Mesenchymal stem cell (in vitro differentiated cells and primary cell): ENCODE measurements at regions not wholly inside any gene's neighbourhood (a gene's known extent, or its start where the extent isn't known, plus 50 kb on each side); places are given as distances from the start of the nearest gene placed in this dataset.
A peak's percentile ranks its signal among the peaks of the same experiment; 100 is the strongest.

Experiments used
- DNase-seq: peaks from one replicate; pipeline ENCODE4 v3.0.0-alpha.2; 2013
- H2AFZ ChIP-seq: one replicate; pipeline ENCODE4 v1.6.1; 2013; ENCODE audit warnings: low read depth, mild to moderate bottlenecking, control low read depth, inconsistent platforms, low read length, moderate library complexity
- H2AK5ac ChIP-seq: 2 replicates; pipeline ENCODE4 v1.6.1; 2013; ENCODE audit warnings: low read length, moderate library complexity, mild to moderate bottlenecking, inconsistent platforms; ENCODE audit not compliant: severe bottlenecking
- H2BK120ac ChIP-seq: one replicate; pipeline ENCODE4 v1.6.1; 2013; ENCODE audit warnings: low read depth, mild to moderate bottlenecking, inconsistent platforms, low read length, moderate library complexity
- H2BK12ac ChIP-seq, 2 experiments: one replicate each; pipeline ENCODE4 v1.6.1; 2013; ENCODE audit warnings: inconsistent platforms in 2 of 2, low read length in 2 of 2, mild to moderate bottlenecking in 2 of 2, moderate library complexity in 2 of 2, control low read depth in 1 of 2
- H2BK15ac ChIP-seq: one replicate; pipeline ENCODE4 v1.6.1; 2013; ENCODE audit warnings: mild to moderate bottlenecking, low read depth, inconsistent platforms; ENCODE audit not compliant: poor library complexity, severe bottlenecking
- H2BK5ac ChIP-seq: 2 replicates; pipeline ENCODE4 v1.6.1; 2013; ENCODE audit warnings: low read depth, mild to moderate bottlenecking, low read length, control low read depth, inconsistent platforms; ENCODE audit not compliant: poor library complexity, severe bottlenecking
- H3K14ac ChIP-seq, 2 experiments: one replicate each; pipeline ENCODE4 v1.6.1; 2013; ENCODE audit warnings: inconsistent platforms in 2 of 2, low read length in 2 of 2, control low read depth in 1 of 2, mild to moderate bottlenecking in 1 of 2, moderate library complexity in 1 of 2
- H3K18ac ChIP-seq, 2 experiments: one replicate each; pipeline ENCODE4 v1.6.1; 2013; ENCODE audit warnings: inconsistent platforms in 2 of 2, low read length in 2 of 2, control low read depth in 1 of 2, low read depth in 1 of 2, mild to moderate bottlenecking in 1 of 2
- H3K23ac ChIP-seq, 2 experiments: one replicate each; pipeline ENCODE4 v1.6.1; 2013; ENCODE audit warnings: inconsistent platforms in 2 of 2, low read length in 2 of 2, mild to moderate bottlenecking in 2 of 2, moderate library complexity in 2 of 2, control low read depth in 1 of 2
- H3K27ac ChIP-seq: 2 replicates; pipeline ENCODE4 v1.5.1; 2013; ENCODE audit warnings: mild to moderate bottlenecking, moderate library complexity, low read length, control low read depth, inconsistent platforms; ENCODE audit not compliant: poor library complexity, severe bottlenecking
- H3K27me3 ChIP-seq, 2 experiments: 2 replicates each; pipeline versions ENCODE4 v1.6.1 to v1.7.0; 2013; ENCODE audit warnings: low read length in 2 of 2, mild to moderate bottlenecking in 2 of 2, moderate library complexity in 2 of 2, control low read depth in 1 of 2, inconsistent platforms in 1 of 2; ENCODE audit not compliant: control insufficient read depth in 1 of 2, insufficient read depth in 1 of 2
- H3K36me3 ChIP-seq, 2 experiments: 2 replicates each; pipeline versions ENCODE4 v1.6.1 to v1.7.0; 2013; ENCODE audit warnings: low read length in 2 of 2, control low read depth in 1 of 2, inconsistent platforms in 1 of 2, low read depth in 1 of 2, mild to moderate bottlenecking in 1 of 2; ENCODE audit not compliant: insufficient read depth in 2 of 2, control insufficient read depth in 1 of 2
- H3K4ac ChIP-seq, 2 experiments: one replicate each; pipeline ENCODE4 v1.6.1; 2013; ENCODE audit warnings: inconsistent platforms in 2 of 2, low read length in 2 of 2, mild to moderate bottlenecking in 2 of 2, moderate library complexity in 2 of 2, control low read depth in 1 of 2, low read depth in 1 of 2
- H3K4me1 ChIP-seq: 2 replicates; pipeline ENCODE4 v1.6.1; 2013; ENCODE audit warnings: low read depth, low read length, control low read depth; ENCODE audit not compliant: control insufficient read depth, insufficient read depth
- H3K4me2 ChIP-seq: 2 replicates; pipeline ENCODE4 v1.6.1; 2013; ENCODE audit warnings: low read length, mild to moderate bottlenecking, inconsistent platforms; ENCODE audit not compliant: poor library complexity, severe bottlenecking
- H3K4me3 ChIP-seq, 2 experiments: 2 replicates each; pipeline versions ENCODE4 v1.5.1 to v1.7.0; 2013; ENCODE audit warnings: low read length in 2 of 2, mild to moderate bottlenecking in 2 of 2, control low read depth in 1 of 2, low read depth in 1 of 2; ENCODE audit not compliant: insufficient read depth in 1 of 2
- H3K79me1 ChIP-seq: replicated peaks from 2 replicates; pipeline ENCODE4 v1.6.1; 2013; ENCODE audit warnings: mild to moderate bottlenecking, control low read depth, low read length, inconsistent platforms; ENCODE audit not compliant: poor library complexity, severe bottlenecking
- H3K9ac ChIP-seq: 2 replicates; pipeline ENCODE4 v1.7.0; 2013; ENCODE audit warnings: mild to moderate bottlenecking, low read length, moderate library complexity
- H3K9me3 ChIP-seq: 2 replicates; pipeline ENCODE4 v1.7.0; 2013; ENCODE audit warnings: mild to moderate bottlenecking, low read length; ENCODE audit not compliant: control insufficient read depth
- H4K8ac ChIP-seq: one replicate; pipeline ENCODE4 v1.6.1; 2013; ENCODE audit warnings: inconsistent platforms, mild to moderate bottlenecking, low read length, moderate library complexity
- H4K91ac ChIP-seq: one replicate; pipeline ENCODE4 v1.6.1; 2013; ENCODE audit warnings: mild to moderate bottlenecking, low read length, inconsistent platforms
- WGBS: methylation state at CpG from one replicate; pipeline ENCODE4 v1.1.7; 2013; ENCODE audit warnings: mixed read lengths; 5-methylcytosine and 5-hydroxymethylcytosine counted together

- H2BK120ac ChIP-seq = no peak overlapping the region
- no peak overlapping the region for H2BK5ac ChIP-seq
- no peak overlapping the region for H3K18ac ChIP-seq
- no peak overlapping the region for H3K4me2 ChIP-seq
- peak overlapping the region in 1 of 2 experiments; percentile 45 for H2BK12ac ChIP-seq
- WGBS = 75% methylated on average over 1 of the region's 1 CpG
- DNase-seq = peak; percentile 18
- no peak overlapping the region for H3K9ac ChIP-seq
- H3K9me3 ChIP-seq = no peaks in the 10 kb centered on the region
- peaks cover 19% of the 10 kb centered on the region for H3K79me1 ChIP-seq
- no peak overlapping the region for H3K14ac ChIP-seq
- no peak overlapping the region for H2BK15ac ChIP-seq
- H3K23ac ChIP-seq = no peak overlapping the region
- no peak overlapping the region for H3K4ac ChIP-seq
- no peak overlapping the region for H3K27ac ChIP-seq
- no peaks in the 10 kb centered on the region for H3K36me3 ChIP-seq
- no peak overlapping the region for H4K8ac ChIP-seq
- H4K91ac ChIP-seq = no peak overlapping the region
- H2AFZ ChIP-seq = no peak overlapping the region
- peaks cover 4% of the 10 kb centered on the region for H3K4me1 ChIP-seq
- H2AK5ac ChIP-seq = no peak overlapping the region
- no peak overlapping the region for H3K4me3 ChIP-seq
- no peaks in the 10 kb centered on the region for H3K27me3 ChIP-seq
Measured at GRCh38 chr2:144320491-144320890, 199.4 kb downstream of the ZEB2 start.

GRCh38 chr2:144317071-144317738, 202.7 kb downstream of the ZEB2 start:
- no peak overlapping the region for H3K14ac ChIP-seq
- H3K36me3 ChIP-seq = peaks cover 0 to 3% of the 10 kb centered on the region in 2 experiments
- no peak overlapping the region for H2BK5ac ChIP-seq
- no peak overlapping the region for H2AFZ ChIP-seq
- H3K4me1 ChIP-seq = peaks cover 2% of the 10 kb centered on the region
- H2BK15ac ChIP-seq = no peak overlapping the region
- H3K4me3 ChIP-seq = no peak overlapping the region
- peaks cover 25% of the 10 kb centered on the region for H3K79me1 ChIP-seq
- H2BK120ac ChIP-seq = no peak overlapping the region
- H3K27me3 ChIP-seq = no peaks in the 10 kb centered on the region
- H3K18ac ChIP-seq = no peak overlapping the region
- H3K23ac ChIP-seq = no peak overlapping the region
- H3K4ac ChIP-seq = no peak overlapping the region
- H4K8ac ChIP-seq = no peak overlapping the region
- H3K9me3 ChIP-seq = peaks cover 3% of the 10 kb centered on the region
- H3K27ac ChIP-seq = no peak overlapping the region
- H3K4me2 ChIP-seq = no peak overlapping the region
- WGBS = 100% methylated on average over 2 of the region's 2 CpGs
- DNase-seq = no peak
- H4K91ac ChIP-seq = no peak overlapping the region
- no peak overlapping the region for H3K9ac ChIP-seq
- no peak overlapping the region for H2AK5ac ChIP-seq
- H2BK12ac ChIP-seq = no peak overlapping the region

- H3K4ac ChIP-seq = no peak overlapping the region
- no peak overlapping the region for H3K9ac ChIP-seq
- no peak overlapping the region for H4K8ac ChIP-seq
- H2BK12ac ChIP-seq = no peak overlapping the region
- WGBS = 100% methylated on average over 2 of the region's 4 CpGs
- no peak overlapping the region for H2AFZ ChIP-seq
- H3K14ac ChIP-seq = no peak overlapping the region
- H3K4me1 ChIP-seq = no peaks in the 10 kb centered on the region
- H3K23ac ChIP-seq = no peak overlapping the region
- H2BK5ac ChIP-seq = no peak overlapping the region
- H3K27me3 ChIP-seq = no peaks in the 10 kb centered on the region
- no peak overlapping the region for H4K91ac ChIP-seq
- H3K27ac ChIP-seq = no peak overlapping the region
- no peak overlapping the region for H3K4me2 ChIP-seq
- H3K36me3 ChIP-seq = peaks cover 0 to 3% of the 10 kb centered on the region in 2 experiments
- H3K9me3 ChIP-seq = peaks cover 4% of the 10 kb centered on the region
- H3K4me3 ChIP-seq = no peak overlapping the region
- no peak overlapping the region for H3K18ac ChIP-seq
- no peak overlapping the region for H2AK5ac ChIP-seq
- H3K79me1 ChIP-seq = peaks cover 18% of the 10 kb centered on the region
- DNase-seq = no peak
- no peak overlapping the region for H2BK120ac ChIP-seq
- no peak overlapping the region for H2BK15ac ChIP-seq
Measured at GRCh38 chr2:144310889-144311608, 208.9 kb downstream of the ZEB2 start.

- Histone ChIP-seq H2AK5ac (no peak overlapping the region), H2BK12ac (no peak overlapping the region), H2BK15ac (no peak overlapping the region), H3K36me3 (peaks cover 0 to 3% of the 10 kb centered on the region in 2 experiments), H4K91ac (no peak overlapping the region), H3K4me1 (no peaks in the 10 kb centered on the region), H3K4me3 (no peak overlapping the region), H3K4me2 (no peak overlapping the region), H3K27me3 (no peaks in the 10 kb centered on the region), H3K4ac (no peak overlapping the region), H3K9ac (no peak overlapping the region), H3K79me1 (peaks cover 14% of the 10 kb centered on the region), H3K23ac (no peak overlapping the region), H3K27ac (no peak overlapping the region), H2BK5ac (no peak overlapping the region), H3K9me3 (peaks cover 8% of the 10 kb centered on the region), H3K18ac (no peak overlapping the region), H4K8ac (no peak overlapping the region), H3K14ac (no peak overlapping the region), H2BK120ac (no peak overlapping the region), H2AFZ (no peak overlapping the region)
- 100% methylated on average over 2 of the region's 2 CpGs for WGBS
- DNase-seq = no peak
Measured at GRCh38 chr2:144310484-144310883, 209.4 kb downstream of the ZEB2 start.
